B cell (primary cell): ENCODE measurements at regions not wholly inside any gene's neighbourhood (a gene's known extent, or its start where the extent isn't known, plus 50 kb on each side); places are given as distances from the start of the nearest gene placed in this dataset.

Source experiments
- ATAC-seq: fragments of 200-7000 bp; cut with Tn5 transposase; one replicate; pipeline ENCODE4 v1.10.0; 2021; ENCODE audit warnings: low read depth, mild to moderate bottlenecking, moderate number of reproducible peaks, moderate library complexity
- CTCF ChIA-PET: fragments of 350-600 bp; sonication (Branson Sonifier 250); formaldehyde crosslinking; loops from one replicate; lab custom pipeline; 2021; ENCODE audit warnings: antibody characterized with exemption, inconsistent platforms; lab: Charles Lee
- POLR2A ChIA-PET: fragments of 350-600 bp; sonication (Branson Sonifier 250); formaldehyde crosslinking; loops from one replicate; lab custom pipeline; 2021; ENCODE audit warnings: antibody characterized with exemption; lab: Charles Lee
- DNase-seq: peaks from one replicate; pipeline ENCODE4 v3.0.0; 2013
- H2AFZ ChIP-seq: 2 replicates; pipeline ENCODE4 v1.6.1; 2012; ENCODE audit warnings: mild to moderate bottlenecking, low read depth, low read length; ENCODE audit not compliant: insufficient read depth, poor library complexity, severe bottlenecking
- H3K27ac ChIP-seq, 2 donors: 1 replicate in 1 of 2; 2 replicates in 1 of 2; pipeline ENCODE4 v1.5.1; 2012 to 2013; ENCODE audit warnings: low read length in 2 of 2, mild to moderate bottlenecking in 2 of 2, moderate library complexity in 1 of 2
- H3K27me3 ChIP-seq, 4 experiments: fragments of 200-600 bp in 1 of 4; sonication (generic) in 1 of 4; replicated peaks in 1 of 4; 1 replicate in 2 of 4; 2 replicates in 2 of 4; pipeline versions ENCODE4 v1.6.1 to v1.7.0; 2013 to 2016; ENCODE audit warnings: low read length in 3 of 4, mild to moderate bottlenecking in 2 of 4, mixed read lengths in 1 of 4, moderate library complexity in 1 of 4; ENCODE audit not compliant: insufficient read depth in 4 of 4, control insufficient read depth in 3 of 4; ENCODE audit errors: control extremely low read depth in 1 of 4
- H3K36me3 ChIP-seq, 2 experiments: replicated peaks in 1 of 2; 1 replicate in 1 of 2; 2 replicates in 1 of 2; pipeline versions ENCODE4 v1.6.1 to v1.7.1; 2013; ENCODE audit warnings: low read length in 1 of 2; ENCODE audit not compliant: insufficient read depth in 2 of 2, control insufficient read depth in 1 of 2; ENCODE audit errors: control extremely low read depth in 1 of 2, extremely low read depth in 1 of 2
- H3K4me1 ChIP-seq, 2 donors: fragments of 200-600 bp in 1 of 2; sonication (generic) in 1 of 2; 1 replicate in 1 of 2; 2 replicates in 1 of 2; pipeline versions ENCODE4 v1.5.1 to v1.6.1; 2013 to 2017; ENCODE audit warnings: low read length in 2 of 2; ENCODE audit not compliant: control insufficient read depth in 2 of 2, insufficient read depth in 2 of 2
- H3K4me2 ChIP-seq: replicated peaks from 2 replicates; pipeline ENCODE3; 2012; ENCODE audit warnings: mild to moderate bottlenecking, low read depth, low read length; ENCODE audit not compliant: poor library complexity, severe bottlenecking
- H3K4me3 ChIP-seq, 5 experiments: fragments of 200-600 bp in 1 of 5; sonication (generic) in 1 of 5; 1 replicate in 3 of 5; 2 replicates in 2 of 5; pipeline versions ENCODE4 v1.5.1 to v1.7.0; 2011 to 2016; ENCODE audit warnings: low read length in 4 of 5, mild to moderate bottlenecking in 4 of 5, low read depth in 2 of 5, control low read depth in 1 of 5, moderate library complexity in 1 of 5; ENCODE audit not compliant: insufficient read depth in 1 of 5; ENCODE audit errors: control extremely low read depth in 1 of 5, extremely low read depth in 1 of 5
- H3K79me2 ChIP-seq: fragments of 200-600 bp; sonication (generic); one replicate; pipeline ENCODE4 v1.6.0; 2016; ENCODE audit warnings: low read length; ENCODE audit not compliant: control insufficient read depth, insufficient read depth
- H3K9ac ChIP-seq: fragments of 200-600 bp; sonication (generic); 2 replicates; pipeline ENCODE4 v1.6.1; 2017; ENCODE audit warnings: mild to moderate bottlenecking, low read length, moderate library complexity
- H3K9me3 ChIP-seq, 3 donors: one replicate each; pipeline versions ENCODE4 v1.6.1 to v1.7.1; 2013; ENCODE audit warnings: low read length in 2 of 3; ENCODE audit not compliant: control insufficient read depth in 2 of 3, insufficient read depth in 1 of 3; ENCODE audit errors: control extremely low read depth in 1 of 3
- H4K20me1 ChIP-seq: 2 replicates; pipeline ENCODE4 v1.6.0; 2012; ENCODE audit warnings: mild to moderate bottlenecking, low read length; ENCODE audit not compliant: insufficient read depth, control insufficient read depth, poor library complexity, severe bottlenecking
- H3K27ac Mint-ChIP-seq: one replicate; pipeline ENCODE4 v1.8.0; 2021; ENCODE audit warnings: mixed read lengths
- H3K27me3 Mint-ChIP-seq: one replicate; pipeline ENCODE4 v1.8.0; 2021; ENCODE audit warnings: mixed read lengths
- H3K4me1 Mint-ChIP-seq: one replicate; pipeline ENCODE4 v1.8.0; 2021; ENCODE audit warnings: mixed read lengths
- H3K4me3 Mint-ChIP-seq: one replicate; pipeline ENCODE4 v1.8.0; 2021; ENCODE audit warnings: mixed read lengths
- H3K9me3 Mint-ChIP-seq: one replicate; pipeline ENCODE4 v1.8.0; 2022; ENCODE audit warnings: mixed read lengths; ENCODE audit not compliant: insufficient read depth
- EZH2 ChIP-seq: IDR thresholded peaks from 2 replicates; pipeline ENCODE4 v1.6.1; 2012; ENCODE audit warnings: borderline replicate concordance, low read depth, mild to moderate bottlenecking, moderate library complexity, low read length; ENCODE audit not compliant: insufficient read depth, poor library complexity, severe bottlenecking
- WGBS: methylation state at CpG from one replicate; pipeline ENCODE4 v1.1.5; 2013; ENCODE audit warnings: missing lambda C conversion rate; ENCODE audit not compliant: insufficient coverage; 5-methylcytosine and 5-hydroxymethylcytosine counted together
- intact Hi-C: fragments of 100-400 bp; cut with micrococcal nuclease; formaldehyde crosslinking; loops from one replicate; pipeline ENCODE4 v1.10.0; 2022
- TF ChIP-seq, protein P1 (sequence below): fragments of 200-600 bp; IDR thresholded peaks from one replicate; pipeline ENCODE4 v1.8.0; 2022; ENCODE audit warnings: antibody characterized with exemption, mild to moderate bottlenecking

- POLR2A ChIA-PET: no interaction called here
- Mint-ChIP-seq H3K9me3 (no peaks in the 10 kb centered on the region), H3K27me3 (no peaks in the 10 kb centered on the region), H3K27ac (no peak overlapping the region), H3K4me1 (no peaks in the 10 kb centered on the region), H3K4me3 (no peak overlapping the region)
- H3K36me3 ChIP-seq: no peaks in the 10 kb centered on the region
- H3K9me3 ChIP-seq: no peaks in the 10 kb centered on the region
- no peak overlapping the region for H3K4me2 ChIP-seq
- 69% methylated on average over 3 of the region's 7 CpGs for WGBS
- CTCF ChIA-PET: no interaction called here
- TF ChIP-seq EZH2: no peak
- TF ChIP-seq, protein P1, sequence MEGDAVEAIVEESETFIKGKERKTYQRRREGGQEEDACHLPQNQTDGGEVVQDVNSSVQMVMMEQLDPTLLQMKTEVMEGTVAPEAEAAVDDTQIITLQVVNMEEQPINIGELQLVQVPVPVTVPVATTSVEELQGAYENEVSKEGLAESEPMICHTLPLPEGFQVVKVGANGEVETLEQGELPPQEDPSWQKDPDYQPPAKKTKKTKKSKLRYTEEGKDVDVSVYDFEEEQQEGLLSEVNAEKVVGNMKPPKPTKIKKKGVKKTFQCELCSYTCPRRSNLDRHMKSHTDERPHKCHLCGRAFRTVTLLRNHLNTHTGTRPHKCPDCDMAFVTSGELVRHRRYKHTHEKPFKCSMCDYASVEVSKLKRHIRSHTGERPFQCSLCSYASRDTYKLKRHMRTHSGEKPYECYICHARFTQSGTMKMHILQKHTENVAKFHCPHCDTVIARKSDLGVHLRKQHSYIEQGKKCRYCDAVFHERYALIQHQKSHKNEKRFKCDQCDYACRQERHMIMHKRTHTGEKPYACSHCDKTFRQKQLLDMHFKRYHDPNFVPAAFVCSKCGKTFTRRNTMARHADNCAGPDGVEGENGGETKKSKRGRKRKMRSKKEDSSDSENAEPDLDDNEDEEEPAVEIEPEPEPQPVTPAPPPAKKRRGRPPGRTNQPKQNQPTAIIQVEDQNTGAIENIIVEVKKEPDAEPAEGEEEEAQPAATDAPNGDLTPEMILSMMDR: no peak
- no peak overlapping the region for H3K27ac ChIP-seq
- no peaks in the 10 kb centered on the region for H3K27me3 ChIP-seq
- intact Hi-C loops: no loop called here
- H4K20me1 ChIP-seq: no peaks in the 10 kb centered on the region
- DNase-seq (no peak), ATAC-seq (no peak)
- H3K9ac ChIP-seq: no peak overlapping the region
- H3K4me1 ChIP-seq: no peaks in the 10 kb centered on the region
- H3K79me2 ChIP-seq: no peaks in the 10 kb centered on the region
- no peak overlapping the region for H2AFZ ChIP-seq
- no peak overlapping the region for H3K4me3 ChIP-seq
These were observed 98.8 kb upstream of the HDGFL1 start for GRCh38 chr6:22470454-22471131.

DNA sequence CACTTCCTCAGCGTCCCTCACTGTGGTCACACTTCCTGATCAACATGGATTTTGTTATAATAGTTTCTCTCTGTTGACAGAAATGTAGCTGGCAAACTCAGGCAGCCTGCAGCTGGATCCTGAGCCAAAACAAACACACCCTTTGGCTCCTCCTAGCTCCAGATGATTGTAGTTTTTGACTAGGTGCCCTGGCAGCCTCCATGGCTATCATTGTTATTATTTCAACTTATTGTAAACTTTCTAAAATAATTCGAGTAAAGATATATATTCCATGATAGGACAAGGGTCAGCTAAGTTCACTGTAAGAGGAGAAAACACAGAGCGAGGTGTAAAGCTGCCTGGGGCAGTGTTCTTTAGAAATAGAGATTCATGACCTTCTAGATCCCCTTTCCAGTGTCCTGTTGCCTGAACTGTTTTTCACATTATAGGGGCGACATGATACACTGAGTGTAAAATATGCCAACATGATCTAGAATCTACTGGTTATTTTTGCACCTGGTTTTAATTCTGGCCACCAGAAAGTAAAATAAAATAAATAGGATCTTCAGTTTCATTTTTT lies 98.2 kb upstream of the HDGFL1 start:
- H3K4me1 ChIP-seq: no peaks in the 10 kb centered on the region
- H3K9me3 ChIP-seq: no peaks in the 10 kb centered on the region
- POLR2A ChIA-PET: no interaction called here
- no peaks in the 10 kb centered on the region for H3K27me3 ChIP-seq
- H3K79me2 ChIP-seq: no peaks in the 10 kb centered on the region
- H3K27ac ChIP-seq: no peak overlapping the region
- no peaks in the 10 kb centered on the region for H3K4me1 Mint-ChIP-seq
- no CpG with 5 or more reads among the region's 4 CpGs for WGBS
- no peaks in the 10 kb centered on the region for H3K9me3 Mint-ChIP-seq
- CTCF ChIA-PET: no interaction called here
- H3K36me3 ChIP-seq: no peaks in the 10 kb centered on the region
- H3K4me2 ChIP-seq: no peak overlapping the region
- ATAC-seq (no peak), DNase-seq (no peak)
- no peak overlapping the region for H3K4me3 Mint-ChIP-seq
- no peaks in the 10 kb centered on the region for H4K20me1 ChIP-seq
- no peak overlapping the region for H2AFZ ChIP-seq
- no peak overlapping the region for H3K4me3 ChIP-seq
- TF ChIP-seq, protein P1: no peak
- no peak for TF ChIP-seq EZH2
- intact Hi-C loops: no loop called here
- no peaks in the 10 kb centered on the region for H3K27me3 Mint-ChIP-seq
- no peak overlapping the region for H3K27ac Mint-ChIP-seq
- no peak overlapping the region for H3K9ac ChIP-seq
